Gastrocnemius medialis (tissue), 4 donors: ENCODE measurements at regions not wholly inside any gene's neighbourhood (a gene's known extent, or its start where the extent isn't known, plus 50 kb on each side); places are given as distances from the start of the nearest gene placed in this dataset.

Source experiments
- POLR2A ChIP-seq, 2 donors: fragments of 450-650 bp; IDR thresholded peaks; one replicate each; pipeline ENCODE4 v1.6.1; 2017; ENCODE audit warnings: antibody characterized with exemption in 2 of 2, mild to moderate bottlenecking in 2 of 2, moderate library complexity in 2 of 2
- TF ChIP-seq, protein P1 (sequence below), 5 experiments: fragments of 450-650 bp in 3 of 5; fragments of 200-600 bp in 2 of 5; sonication (generic) in 2 of 5; IDR thresholded peaks in 4 of 5; conservative IDR thresholded peaks in 1 of 5; 1 replicate in 4 of 5; 2 replicates in 1 of 5; pipeline ENCODE4 v1.5.1; 2016 to 2019; ENCODE audit warnings: antibody characterized with exemption in 5 of 5, mild to moderate bottlenecking in 3 of 5, moderate library complexity in 3 of 5

DNA sequence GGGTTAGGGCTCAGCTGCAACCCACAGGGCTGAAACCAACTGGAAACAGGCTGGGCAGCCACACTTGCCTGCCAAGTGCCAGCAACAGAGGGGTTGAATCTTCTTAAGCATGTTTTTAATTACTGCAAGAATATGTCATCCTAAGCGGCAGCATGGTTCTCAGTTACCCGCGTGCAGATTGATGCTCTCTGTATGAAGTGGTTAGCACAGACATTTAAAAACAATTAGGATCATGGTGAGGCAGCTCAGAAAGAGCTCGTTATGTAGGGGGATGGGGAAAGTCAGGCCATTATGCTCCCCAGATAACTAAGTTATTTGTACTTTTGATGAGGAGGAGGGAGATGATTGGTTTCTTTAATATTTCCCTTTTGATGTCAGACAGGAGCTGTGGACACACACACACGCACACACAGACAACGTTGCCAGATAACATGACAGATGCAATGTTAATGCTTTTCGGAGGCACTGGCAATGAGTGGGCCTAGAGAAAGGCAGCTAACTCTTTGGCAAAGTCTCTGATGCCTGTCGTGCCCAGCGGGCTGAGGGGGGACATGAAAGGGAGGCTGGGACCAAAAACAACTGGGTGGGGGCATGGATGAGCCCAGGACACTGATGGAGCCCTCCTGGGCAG lies 389.7 kb downstream of the NXPE2 start:
- TF ChIP-seq, protein P1, sequence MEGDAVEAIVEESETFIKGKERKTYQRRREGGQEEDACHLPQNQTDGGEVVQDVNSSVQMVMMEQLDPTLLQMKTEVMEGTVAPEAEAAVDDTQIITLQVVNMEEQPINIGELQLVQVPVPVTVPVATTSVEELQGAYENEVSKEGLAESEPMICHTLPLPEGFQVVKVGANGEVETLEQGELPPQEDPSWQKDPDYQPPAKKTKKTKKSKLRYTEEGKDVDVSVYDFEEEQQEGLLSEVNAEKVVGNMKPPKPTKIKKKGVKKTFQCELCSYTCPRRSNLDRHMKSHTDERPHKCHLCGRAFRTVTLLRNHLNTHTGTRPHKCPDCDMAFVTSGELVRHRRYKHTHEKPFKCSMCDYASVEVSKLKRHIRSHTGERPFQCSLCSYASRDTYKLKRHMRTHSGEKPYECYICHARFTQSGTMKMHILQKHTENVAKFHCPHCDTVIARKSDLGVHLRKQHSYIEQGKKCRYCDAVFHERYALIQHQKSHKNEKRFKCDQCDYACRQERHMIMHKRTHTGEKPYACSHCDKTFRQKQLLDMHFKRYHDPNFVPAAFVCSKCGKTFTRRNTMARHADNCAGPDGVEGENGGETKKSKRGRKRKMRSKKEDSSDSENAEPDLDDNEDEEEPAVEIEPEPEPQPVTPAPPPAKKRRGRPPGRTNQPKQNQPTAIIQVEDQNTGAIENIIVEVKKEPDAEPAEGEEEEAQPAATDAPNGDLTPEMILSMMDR (IDR thresholded peaks at IDR 0.05 in 4 of 5, conservative IDR thresholded peaks at IDR 0.05 in 1 of 5) = no peak
- TF ChIP-seq POLR2A (IDR thresholded peaks at IDR 0.05) = no peak
